ENCODE measurements at regions not wholly inside any gene's neighbourhood (a gene's known extent, or its start where the extent isn't known, plus 50 kb on each side); places are given as distances from the start of the nearest gene placed in this dataset.

GRCh38 chr13:44111701-44112100 is 232.0 kb downstream of the LACC1 start:
- H3K27me3 ChIP-seq (ENCODE audit: insufficient read depth, low read depth, severe bottlenecking): no peaks in the 10 kb centered on the region
- no peak overlapping the region for H3K27ac ChIP-seq
- TF ChIP-seq CTCF (IDR thresholded peaks at IDR 0.05; ENCODE audit: low read depth, low read length): no peak
- H3K36me3 ChIP-seq: no peaks in the 10 kb centered on the region
- no peak for DNase-seq
- no peak overlapping the region for H3K4me3 ChIP-seq (ENCODE audit: low read depth, low read length)
- no peaks in the 10 kb centered on the region for H3K9me3 ChIP-seq (ENCODE audit: severe bottlenecking)

GRCh38 chr13:44112700-44113329 is 233.1 kb downstream of the LACC1 start:
- Histone ChIP-seq H3K36me3 (no peaks in the 10 kb centered on the region), H3K27me3 (ENCODE audit: insufficient read depth, low read depth, severe bottlenecking) (no peaks in the 10 kb centered on the region), H3K27ac (no peak overlapping the region), H3K4me3 (ENCODE audit: low read depth, low read length) (no peak overlapping the region), H3K9me3 (ENCODE audit: severe bottlenecking) (no peaks in the 10 kb centered on the region)
- TF ChIP-seq CTCF (IDR thresholded peaks at IDR 0.05; ENCODE audit: low read depth, low read length): no peak
- no peak for DNase-seq

- Histone ChIP-seq H3K9me3 (ENCODE audit: severe bottlenecking) (no peaks in the 10 kb centered on the region), H3K27me3 (ENCODE audit: insufficient read depth, low read depth, severe bottlenecking) (no peaks in the 10 kb centered on the region), H3K4me3 (ENCODE audit: low read depth, low read length) (no peak overlapping the region), H3K36me3 (no peaks in the 10 kb centered on the region), H3K27ac (no peak overlapping the region)
- DNase-seq: no peak
- TF ChIP-seq CTCF (IDR thresholded peaks at IDR 0.05; ENCODE audit: low read depth, low read length): no peak
Observed at GRCh38 chr13:44116562-44117332, 237.0 kb downstream of the LACC1 start.

GRCh38 chr13:44117351-44117750 is 237.6 kb downstream of the LACC1 start:
- DNase-seq: no peak
- H3K4me3 ChIP-seq (ENCODE audit: low read depth, low read length): no peak overlapping the region
- H3K27me3 ChIP-seq (ENCODE audit: insufficient read depth, low read depth, severe bottlenecking): no peaks in the 10 kb centered on the region
- no peak overlapping the region for H3K27ac ChIP-seq
- H3K36me3 ChIP-seq: no peaks in the 10 kb centered on the region
- TF ChIP-seq CTCF (IDR thresholded peaks at IDR 0.05; ENCODE audit: low read depth, low read length): no peak
- H3K9me3 ChIP-seq (ENCODE audit: severe bottlenecking): no peaks in the 10 kb centered on the region

GRCh38 chr13:44117816-44118215 is 238.1 kb downstream of the LACC1 start:
- Histone ChIP-seq H3K4me3 (ENCODE audit: low read depth, low read length) (no peak overlapping the region), H3K27ac (no peak overlapping the region)

More at GRCh38 chr13:44117816-44118215, 238.1 kb downstream of the LACC1 start:
- Histone ChIP-seq H3K9me3 (ENCODE audit: severe bottlenecking) (no peaks in the 10 kb centered on the region), H3K36me3 (no peaks in the 10 kb centered on the region), H3K27me3 (ENCODE audit: insufficient read depth, low read depth, severe bottlenecking) (no peaks in the 10 kb centered on the region)
- no peak for TF ChIP-seq CTCF (IDR thresholded peaks at IDR 0.05; ENCODE audit: low read depth, low read length)
- no peak for DNase-seq

Measured in WERI-Rb-1 (cell line).